Aorta (tissue), 5 donors: ENCODE measurements at regions not wholly inside any gene's neighbourhood (a gene's known extent, or its start where the extent isn't known, plus 50 kb on each side); places are given as distances from the start of the nearest gene placed in this dataset.
"Not testable (repeated sequence)": the region's sequence is repeated elsewhere in the genome, so short reads cannot be mapped to it uniquely, and the experiment has no call there.

Experiments
- ATAC-seq: fragments of 200-7000 bp; cut with Tn5 transposase; one replicate; pipeline ENCODE4 v1.9.1; 2022; ENCODE audit warnings: moderate library complexity; ENCODE audit not compliant: low FRiP score
- DNase-seq, 2 donors: peaks; one replicate each; pipeline ENCODE4 v3.0.0-alpha.2; 2020
- H3K27ac ChIP-seq, 2 donors: one replicate each; pipeline ENCODE4 v1.5.1; 2013; ENCODE audit warnings: low read length in 2 of 2, mild to moderate bottlenecking in 2 of 2, moderate library complexity in 2 of 2, control low read depth in 1 of 2, inconsistent platforms in 1 of 2, low read depth in 1 of 2
- H3K27me3 ChIP-seq, 2 donors: one replicate each; pipeline ENCODE4 v1.6.1; 2013; ENCODE audit warnings: control low read depth in 1 of 2, low read length in 1 of 2, mild to moderate bottlenecking in 1 of 2, moderate library complexity in 1 of 2; ENCODE audit not compliant: insufficient read depth in 2 of 2, control insufficient read depth in 1 of 2
- H3K36me3 ChIP-seq, 2 donors: one replicate each; pipeline ENCODE4 v1.6.1; 2013; ENCODE audit warnings: control low read depth in 1 of 2, low read length in 1 of 2, mild to moderate bottlenecking in 1 of 2; ENCODE audit not compliant: insufficient read depth in 2 of 2, control insufficient read depth in 1 of 2
- H3K4me1 ChIP-seq, 2 donors: one replicate each; pipeline ENCODE4 v1.6.1; 2013; ENCODE audit warnings: low read length in 2 of 2, control low read depth in 1 of 2, mild to moderate bottlenecking in 1 of 2, moderate library complexity in 1 of 2; ENCODE audit not compliant: insufficient read depth in 2 of 2, control insufficient read depth in 1 of 2
- H3K4me3 ChIP-seq, 2 donors: one replicate each; pipeline ENCODE4 v1.5.1; 2013; ENCODE audit warnings: low read length in 2 of 2, control low read depth in 1 of 2, mild to moderate bottlenecking in 1 of 2
- H3K9me3 ChIP-seq: one replicate; pipeline ENCODE4 v1.6.1; 2013; ENCODE audit warnings: mild to moderate bottlenecking, low read length; ENCODE audit not compliant: control insufficient read depth
- WGBS, 2 donors: extraction: QIAGEN DNeasy Blood & Tissue Kit; methylation state at CpG; one replicate each; pipeline ENCODE4 v1.1.7; 2013; 5-methylcytosine and 5-hydroxymethylcytosine counted together
- intact Hi-C, 2 donors: fragments of 100-400 bp; cut with DNase I; formaldehyde crosslinking; loops; one replicate each; pipeline versions ENCODE4 v1.14.2 to v1.15.0; 2022
- donor health status: healthy with polysubstance abuse.
- donor health status: Bipolar disorder and iron deficiency.
- donor health status: DM: no; HTN: no; CAD: no.
- donor health status: DM: no; HTN: no; CAD: no.
- donor health status: DM: yes; HTN: yes; CAD: no.

DNA sequence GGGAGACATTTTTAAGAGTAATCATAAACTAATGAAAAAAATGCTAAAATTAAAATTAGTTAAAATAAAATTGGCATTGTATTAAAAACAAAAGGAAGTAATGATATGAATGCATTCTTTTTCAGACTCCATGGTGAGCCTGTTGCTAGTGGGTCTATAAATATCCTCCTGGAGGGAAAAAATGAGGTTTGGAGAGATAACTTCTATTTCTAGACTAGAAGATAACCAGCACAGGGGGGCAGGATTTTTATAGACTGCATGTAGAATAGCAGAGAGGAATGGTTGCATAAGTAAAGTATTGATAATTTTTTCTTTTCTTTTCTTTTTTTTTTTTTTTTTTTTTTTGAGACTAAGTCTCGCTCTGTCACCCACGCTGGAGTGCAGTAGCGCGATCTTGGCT lies 835.8 kb upstream of the VRK2 start:
- intact Hi-C loops: no loop called here
- DNase-seq (no peak), ATAC-seq (no peak)
- Histone ChIP-seq H3K4me1 (no peaks in the 10 kb centered on the region), H3K4me3 (no peak overlapping the region), H3K36me3 (no peaks in the 10 kb centered on the region), H3K27ac (no peak overlapping the region), H3K9me3 (no peaks in the 10 kb centered on the region), H3K27me3 (no peaks in the 10 kb centered on the region)
- WGBS, 2 donors: 85 to 94% methylated on average over 4 of the region's 4 CpGs

DNA sequence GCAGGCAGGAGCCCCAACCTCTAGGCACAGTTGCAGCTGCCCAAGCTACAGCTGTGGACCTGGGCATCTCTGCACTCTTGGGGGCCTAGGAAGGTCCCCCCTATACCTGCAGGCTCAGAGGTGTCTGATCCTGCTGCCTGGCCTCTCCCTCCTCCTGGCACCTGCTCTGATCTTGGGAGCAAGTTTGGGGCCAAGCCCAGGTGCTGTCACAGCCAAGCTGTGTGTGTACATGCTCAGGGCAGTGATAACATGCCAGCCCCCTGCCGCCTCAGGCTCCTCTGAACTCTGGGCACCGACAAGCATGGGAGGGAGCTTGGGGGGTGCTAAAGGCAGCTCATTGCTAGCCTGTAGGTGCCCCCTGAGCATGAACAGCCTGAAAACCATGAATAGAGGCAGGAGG lies 829.6 kb upstream of the VRK2 start:
- no peak for ATAC-seq

GRCh38 chr2:57218206-57218605 lies 828.4 kb upstream of the VRK2 start:
- ATAC-seq: no peak
- no peak for DNase-seq
- Histone ChIP-seq H3K4me3 (no peak overlapping the region), H3K27ac (no peak overlapping the region), H3K36me3 (no peaks in the 10 kb centered on the region), H3K4me1 (no peaks in the 10 kb centered on the region), H3K9me3 (peaks cover 1% of the 10 kb centered on the region), H3K27me3 (no peaks in the 10 kb centered on the region)
- intact Hi-C loops: no loop called here
- 63 to 82% methylated on average over 2 of the region's 2 CpGs for WGBS, 2 donors

More for the DNA sequence above, 829.6 kb upstream of the VRK2 start:
- H3K27ac ChIP-seq: no peak overlapping the region
- no peaks in the 10 kb centered on the region for H3K36me3 ChIP-seq
- intact Hi-C loops: no loop called here
- H3K27me3 ChIP-seq: no peaks in the 10 kb centered on the region
- 90 to 94% methylated on average over 2 of the region's 2 CpGs for WGBS, 2 donors
- peaks cover 1% of the 10 kb centered on the region for H3K9me3 ChIP-seq
- DNase-seq: no peak
- H3K4me3 ChIP-seq: no peak overlapping the region
- H3K4me1 ChIP-seq: no peaks in the 10 kb centered on the region

GRCh38 chr2:57229706-57230105 lies 816.9 kb upstream of the VRK2 start:
- DNase-seq, H3K9me3 ChIP-seq, H3K27ac ChIP-seq, H3K4me1 ChIP-seq, H3K4me3 ChIP-seq, ATAC-seq, H3K27me3 ChIP-seq, intact Hi-C loops, H3K36me3 ChIP-seq: not testable (repeated sequence)
- 90 to 94% methylated on average over 12 of the region's 12 CpGs for WGBS, 2 donors

DNA sequence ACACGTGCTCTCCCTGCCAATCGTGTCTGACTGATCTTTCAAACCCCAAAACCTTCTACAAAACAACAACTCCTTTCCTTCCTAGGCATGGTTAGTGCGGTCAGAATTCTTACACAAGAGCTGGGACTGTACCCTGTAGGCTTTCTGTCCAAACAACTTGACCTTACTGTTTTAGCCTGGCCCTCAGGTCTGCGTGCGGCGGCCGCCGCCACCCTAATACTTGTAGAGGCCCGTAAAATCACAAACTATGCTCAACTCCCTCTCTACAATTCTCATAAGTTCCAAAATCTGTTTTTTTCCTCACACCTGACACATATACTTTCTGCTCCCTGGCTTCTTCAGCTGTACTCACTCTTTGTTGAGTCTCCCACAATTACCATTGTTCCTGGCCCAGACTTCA lies 814.3 kb upstream of the VRK2 start:
- DNase-seq, H3K9me3 ChIP-seq, H3K4me3 ChIP-seq, H3K27me3 ChIP-seq, H3K36me3 ChIP-seq, intact Hi-C loops, H3K4me1 ChIP-seq, H3K27ac ChIP-seq, ATAC-seq: not testable (repeated sequence)
- whole genome bisulfite sequencing, 2 donors: 89 to 96% methylated on average over 9 of the region's 9 CpGs

DNA sequence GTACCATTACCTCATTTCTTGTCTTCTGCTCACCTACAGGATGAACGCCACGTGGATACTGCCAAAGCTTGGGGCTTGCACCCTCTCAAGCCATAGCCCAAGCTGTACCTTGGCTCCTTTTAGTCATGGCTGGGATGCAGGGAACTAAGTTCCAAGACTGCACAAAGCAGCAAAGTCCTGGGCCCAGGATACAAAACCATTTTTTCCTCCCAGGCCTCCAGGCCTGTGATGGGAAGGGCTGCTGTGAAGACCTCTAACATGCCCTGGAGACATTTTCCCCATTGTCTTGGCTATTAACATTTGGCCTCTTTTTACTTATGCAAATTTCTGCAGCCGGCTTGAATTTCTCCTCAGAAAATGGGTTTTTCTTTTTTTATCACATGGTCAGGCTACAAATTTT lies 795.1 kb upstream of the VRK2 start:
- 53 to 84% methylated on average over 3 of the region's 3 CpGs for WGBS, 2 donors
- H3K36me3 ChIP-seq: not testable (repeated sequence)

DNA sequence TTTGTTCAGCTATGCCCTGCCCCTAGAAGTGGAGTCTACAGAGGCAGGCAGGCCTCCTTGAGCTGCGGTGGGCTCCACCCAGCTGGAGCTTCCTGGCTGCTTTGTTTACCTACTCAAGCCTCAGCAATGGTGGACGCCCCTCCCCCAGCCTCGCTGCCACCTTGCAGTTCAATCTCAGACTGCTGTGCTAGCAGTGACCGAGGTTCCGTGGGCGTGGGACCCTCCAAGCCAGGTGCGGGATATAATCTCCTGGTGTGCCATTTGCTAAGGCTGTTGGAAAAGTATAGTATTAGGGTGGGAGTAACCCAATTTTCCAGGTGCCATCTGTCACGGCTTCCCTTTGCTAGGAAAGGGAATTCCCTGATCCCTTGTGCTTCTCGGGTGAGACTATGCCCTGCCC lies 770.2 kb upstream of the VRK2 start:
- H3K4me1 ChIP-seq, H3K9me3 ChIP-seq, H3K4me3 ChIP-seq, DNase-seq, ATAC-seq, H3K27me3 ChIP-seq, intact Hi-C loops, H3K36me3 ChIP-seq, H3K27ac ChIP-seq: not testable (repeated sequence)
- 79 to 89% methylated on average over 8 to 9 of the region's 9 CpGs for WGBS, 2 donors

More for the DNA sequence above, 795.1 kb upstream of the VRK2 start:
- ATAC-seq, H3K4me3 ChIP-seq, H3K27ac ChIP-seq, H3K9me3 ChIP-seq, H3K4me1 ChIP-seq, DNase-seq, intact Hi-C loops, H3K27me3 ChIP-seq: not testable (repeated sequence)

DNA sequence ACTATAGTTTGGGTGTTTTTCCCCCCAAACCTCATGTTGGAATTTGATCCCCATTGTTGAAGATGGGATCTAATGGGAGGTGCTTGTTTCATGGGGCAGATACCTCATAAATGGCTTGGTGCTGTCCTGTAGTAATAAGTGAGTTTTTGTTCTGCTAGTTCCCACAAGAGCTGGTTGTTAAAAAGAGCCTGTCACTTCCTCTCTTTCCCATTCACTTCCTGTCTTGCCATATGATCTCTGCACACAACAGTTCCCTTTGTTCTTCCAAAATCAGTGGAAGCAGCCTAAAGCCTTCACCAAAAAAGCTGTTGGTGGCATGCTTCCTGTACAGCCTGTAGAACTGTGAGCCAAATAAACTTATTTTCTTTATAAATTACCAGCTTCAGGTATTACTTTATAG lies 768.2 kb upstream of the VRK2 start:
- H3K4me1 ChIP-seq: no peaks in the 10 kb centered on the region
- no peaks in the 10 kb centered on the region for H3K27me3 ChIP-seq
- H3K36me3 ChIP-seq: no peaks in the 10 kb centered on the region
- DNase-seq (no peak), ATAC-seq (no peak)
- peaks cover 2% of the 10 kb centered on the region for H3K9me3 ChIP-seq
- no peak overlapping the region for H3K27ac ChIP-seq
- no peak overlapping the region for H3K4me3 ChIP-seq
- intact Hi-C loops: no loop called here

GRCh38 chr2:57291209-57291608 lies 755.4 kb upstream of the VRK2 start:
- 47 to 64% methylated on average over 2 of the region's 2 CpGs for WGBS, 2 donors
- intact Hi-C loops: no loop called here
- DNase-seq: no peak

More at GRCh38 chr2:57291209-57291608, 755.4 kb upstream of the VRK2 start:
- Histone ChIP-seq H3K9me3 (peaks cover 2% of the 10 kb centered on the region), H3K27me3 (no peaks in the 10 kb centered on the region), H3K4me1 (no peaks in the 10 kb centered on the region), H3K36me3 (no peaks in the 10 kb centered on the region), H3K27ac (no peak overlapping the region), H3K4me3 (no peak overlapping the region)
- ATAC-seq: no peak
